ENCODE measurements at regions not wholly inside any gene's neighbourhood (a gene's known extent, or its start where the extent isn't known, plus 50 kb on each side); places are given as distances from the start of the nearest gene placed in this dataset.
"Not testable (repeated sequence)": the region's sequence is repeated elsewhere in the genome, so short reads cannot be mapped to it uniquely, and the experiment has no call there.

GRCh38 chr7:66458991-66459390, 169.7 kb upstream of the KCTD7 start:
- DNase-seq (ENCODE audit: low spot score), result not testable (repeated sequence)

- peak; percentile 18 for DNase-seq (ENCODE audit: low spot score)
These were observed 168.8 kb upstream of the KCTD7 start for GRCh38 chr7:66459783-66460413.

- DNase-seq (ENCODE audit: low spot score), result peak; percentile 48
These were observed 167.7 kb upstream of the KCTD7 start for GRCh38 chr7:66460921-66461361.

GRCh38 chr7:66461397-66461796, 167.3 kb upstream of the KCTD7 start:
- not testable (repeated sequence) for DNase-seq (ENCODE audit: low spot score)

- DNase-seq (ENCODE audit: low spot score), result not testable (repeated sequence)
These were observed 165.8 kb upstream of the KCTD7 start for GRCh38 chr7:66462831-66463230.

- DNase-seq (ENCODE audit: low spot score), result no peak
These were observed 164.6 kb upstream of the KCTD7 start for GRCh38 chr7:66464059-66464458.

GRCh38 chr7:66466081-66466600, 162.5 kb upstream of the KCTD7 start:
- DNase-seq (ENCODE audit: low spot score), result no peak

GRCh38 chr7:66467887-66468286, 160.8 kb upstream of the KCTD7 start:
- no peak for DNase-seq (ENCODE audit: low spot score)

GRCh38 chr7:66473064-66473463, 155.6 kb upstream of the KCTD7 start:
- DNase-seq (ENCODE audit: low spot score), result not testable (repeated sequence)

GRCh38 chr7:66474441-66474840, 154.2 kb upstream of the KCTD7 start:
- DNase-seq (ENCODE audit: low spot score), result no peak

GRCh38 chr7:66476056-66476455, 152.6 kb upstream of the KCTD7 start:
- DNase-seq (ENCODE audit: low spot score), result not testable (repeated sequence)

- not testable (repeated sequence) for DNase-seq (ENCODE audit: low spot score)
These were observed 150.8 kb upstream of the KCTD7 start for GRCh38 chr7:66477822-66478397.

GRCh38 chr7:66481229-66481628, 147.5 kb upstream of the KCTD7 start:
- DNase-seq (ENCODE audit: low spot score), result not testable (repeated sequence)

- not testable (repeated sequence) for DNase-seq (ENCODE audit: low spot score)
These were observed 139.6 kb upstream of the KCTD7 start for GRCh38 chr7:66489065-66489464.

- not testable (repeated sequence) for DNase-seq (ENCODE audit: low spot score)
These were observed 138.9 kb upstream of the KCTD7 start for GRCh38 chr7:66489741-66490140.

- not testable (repeated sequence) for DNase-seq (ENCODE audit: low spot score)
These were observed 137.7 kb upstream of the KCTD7 start for GRCh38 chr7:66490979-66491378.

GRCh38 chr7:66492405-66492804, 136.3 kb upstream of the KCTD7 start:
- DNase-seq (ENCODE audit: low spot score), result not testable (repeated sequence)

- peak; percentile 98 for DNase-seq (ENCODE audit: low spot score)
These were observed 135.2 kb upstream of the KCTD7 start for GRCh38 chr7:66493235-66494205.

- DNase-seq (ENCODE audit: low spot score), result no peak
These were observed 131.3 kb upstream of the KCTD7 start for GRCh38 chr7:66497346-66497745.

- no peak for DNase-seq (ENCODE audit: low spot score)
These were observed 128.6 kb upstream of the KCTD7 start for GRCh38 chr7:66500087-66500486.

GRCh38 chr7:66502230-66503035, 126.2 kb upstream of the KCTD7 start:
- DNase-seq (ENCODE audit: low spot score), result no peak

- DNase-seq (ENCODE audit: low spot score), result no peak
These were observed 125.7 kb upstream of the KCTD7 start for GRCh38 chr7:66503036-66503370.

Data from hematopoietic multipotent progenitor cell treated with erythropoietin and hydrocortisone succinate and interleukin-3 and kit ligand, for 15 days (in vitro differentiated cells).